Parathyroid adenoma (tissue), 2 donors: ENCODE measurements at regions not wholly inside any gene's neighbourhood (a gene's known extent, or its start where the extent isn't known, plus 50 kb on each side); places are given as distances from the start of the nearest gene placed in this dataset.

Source experiments
- H2AFZ ChIP-seq: fragments of 300-600 bp; sonication (generic); one replicate; pipeline ENCODE4 v1.7.0; 2017; ENCODE audit warnings: antibody characterized with exemption, mild to moderate bottlenecking
- H3K27ac ChIP-seq: fragments of 300-600 bp; sonication (generic); one replicate; pipeline ENCODE4 v1.7.0; 2017
- H3K27me3 ChIP-seq: fragments of 300-600 bp; sonication (generic); one replicate; pipeline ENCODE4 v1.7.0; 2017; ENCODE audit warnings: low read length; ENCODE audit not compliant: control insufficient read depth, insufficient read depth
- H3K36me3 ChIP-seq: fragments of 300-600 bp; sonication (generic); one replicate; pipeline ENCODE4 v1.7.0; 2017; ENCODE audit warnings: low read length; ENCODE audit not compliant: control insufficient read depth, insufficient read depth
- H3K4me1 ChIP-seq: fragments of 300-600 bp; sonication (generic); one replicate; pipeline ENCODE4 v1.7.0; 2017; ENCODE audit warnings: control low read depth
- H3K4me2 ChIP-seq: fragments of 300-600 bp; sonication (generic); one replicate; pipeline ENCODE4 v1.7.0; 2017; ENCODE audit warnings: low read length
- H3K4me3 ChIP-seq: fragments of 300-600 bp; sonication (generic); one replicate; pipeline ENCODE4 v1.7.0; 2017; ENCODE audit warnings: low read depth, low read length
- H3K79me2 ChIP-seq: fragments of 300-600 bp; sonication (generic); one replicate; pipeline ENCODE4 v1.7.0; 2017; ENCODE audit warnings: control low read depth
- H3K9ac ChIP-seq: fragments of 300-600 bp; sonication (generic); one replicate; pipeline ENCODE4 v1.7.0; 2017; ENCODE audit warnings: mild to moderate bottlenecking
- H3K9me3 ChIP-seq: fragments of 300-600 bp; sonication (generic); one replicate; pipeline ENCODE4 v1.7.0; 2017; ENCODE audit warnings: low read length; ENCODE audit not compliant: control insufficient read depth
- CTCF ChIP-seq: fragments of 300-600 bp; sonication (generic); IDR thresholded peaks from one replicate; pipeline ENCODE4 v1.7.0; 2017; ENCODE audit warnings: antibody characterized with exemption, mild to moderate bottlenecking
- donor health status: primary hyperparathyroidism.

GRCh38 chr14:55734731-55735130 lies 154.7 kb downstream of the KTN1 start:
- Histone ChIP-seq H3K9ac (no peak overlapping the region), H3K9me3 (no peaks in the 10 kb centered on the region), H3K36me3 (no peaks in the 10 kb centered on the region), H3K27me3 (no peaks in the 10 kb centered on the region), H3K4me3 (no peak overlapping the region), H3K4me1 (no peaks in the 10 kb centered on the region), H2AFZ (no peak overlapping the region), H3K4me2 (no peak overlapping the region), H3K27ac (no peak overlapping the region), H3K79me2 (no peaks in the 10 kb centered on the region)
- TF ChIP-seq CTCF: no peak

GRCh38 chr14:55739967-55740648 lies 160.1 kb downstream of the KTN1 start:
- Histone ChIP-seq H3K79me2 (no peaks in the 10 kb centered on the region), H3K9ac (no peak overlapping the region), H3K27ac (no peak overlapping the region), H3K36me3 (no peaks in the 10 kb centered on the region), H3K4me2 (no peak overlapping the region), H3K4me1 (no peaks in the 10 kb centered on the region), H2AFZ (no peak overlapping the region), H3K4me3 (no peak overlapping the region), H3K9me3 (no peaks in the 10 kb centered on the region), H3K27me3 (no peaks in the 10 kb centered on the region)
- no peak for TF ChIP-seq CTCF

- Histone ChIP-seq H3K36me3 (no peaks in the 10 kb centered on the region), H3K4me1 (no peaks in the 10 kb centered on the region), H2AFZ (no peak overlapping the region), H3K9me3 (no peaks in the 10 kb centered on the region), H3K4me3 (no peak overlapping the region), H3K79me2 (no peaks in the 10 kb centered on the region), H3K27me3 (no peaks in the 10 kb centered on the region), H3K4me2 (no peak overlapping the region), H3K9ac (no peak overlapping the region), H3K27ac (no peak overlapping the region)
- TF ChIP-seq CTCF: no peak
Observed at GRCh38 chr14:55740649-55740989, 160.6 kb downstream of the KTN1 start.

- H3K27ac ChIP-seq: no peak overlapping the region
Observed at GRCh38 chr14:55741240-55741639, 161.2 kb downstream of the KTN1 start.

More at GRCh38 chr14:55741240-55741639, 161.2 kb downstream of the KTN1 start:
- Histone ChIP-seq H3K9me3 (no peaks in the 10 kb centered on the region), H3K79me2 (no peaks in the 10 kb centered on the region), H3K9ac (no peak overlapping the region), H3K36me3 (no peaks in the 10 kb centered on the region), H3K27me3 (no peaks in the 10 kb centered on the region), H3K4me1 (no peaks in the 10 kb centered on the region), H3K4me3 (no peak overlapping the region), H3K4me2 (no peak overlapping the region), H2AFZ (no peak overlapping the region)
- no peak for TF ChIP-seq CTCF
